GM12891 (cell line): ENCODE measurements at regions not wholly inside any gene's neighbourhood (a gene's known extent, or its start where the extent isn't known, plus 50 kb on each side); places are given as distances from the start of the nearest gene placed in this dataset.

Experiments used
- DNase-seq: peaks from one replicate; pipeline ENCODE4 v3.0.0; 2011; ENCODE audit warnings: low spot score; ENCODE audit not compliant: insufficient read length
- FAIRE-seq: peaks from 2 replicates; lab custom pipeline; 2011; peaks lifted over from hg19 to GRCh38; lab: Jason Lieb, UNC
- PAX5 ChIP-seq: IDR thresholded peaks from 2 replicates; pipeline ENCODE4 v1.6.1; 2011; ENCODE audit warnings: low read length, moderate library complexity, mild to moderate bottlenecking; ENCODE audit not compliant: insufficient read depth, severe bottlenecking
- POLR2A ChIP-seq: IDR thresholded peaks from 2 replicates; pipeline ENCODE4 v1.6.1; 2011; ENCODE audit warnings: low read depth, low read length, control low read depth
- POLR2AphosphoS5 ChIP-seq: IDR thresholded peaks from 2 replicates; pipeline ENCODE4 v1.6.1; 2011; ENCODE audit warnings: low read depth, low read length, control low read depth
- POU2F2 ChIP-seq: IDR thresholded peaks from 2 replicates; pipeline ENCODE4 v1.6.1; 2011; ENCODE audit warnings: low read depth, mild to moderate bottlenecking, control low read depth, low read length, moderate library complexity
- SPI1 ChIP-seq: IDR thresholded peaks from 2 replicates; pipeline ENCODE4 v1.6.1; 2011; ENCODE audit warnings: low read depth, low read length, control low read depth
- TAF1 ChIP-seq: IDR thresholded peaks from 2 replicates; pipeline ENCODE4 v1.6.1; 2011; ENCODE audit warnings: low read depth, low read length, control low read depth

DNA sequence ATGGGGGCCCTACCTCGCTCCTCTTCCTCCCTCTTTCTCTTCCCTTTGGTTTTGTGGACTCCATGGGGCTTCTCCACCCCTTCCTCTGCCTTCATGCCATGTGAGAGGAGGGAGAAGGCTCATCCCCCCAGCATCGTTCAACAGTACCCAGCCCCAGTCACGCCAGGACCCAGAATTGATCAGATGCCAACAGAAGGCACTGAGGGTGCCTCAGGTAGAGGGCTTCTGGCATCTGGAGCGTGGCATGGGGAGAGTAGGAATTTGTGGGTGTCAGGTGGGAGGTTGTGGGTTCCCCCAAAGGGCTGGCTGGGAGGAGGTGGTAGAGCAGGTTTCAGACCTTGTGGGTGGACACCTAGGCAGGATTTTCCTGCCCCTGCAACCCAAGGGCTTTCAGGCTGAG, 122.0 kb downstream of the TWIST2 start:
- TF ChIP-seq POLR2AphosphoS5 (no peak), POU2F2 (no peak), PAX5 (no peak), TAF1 (no peak), POLR2A (no peak), SPI1 (no peak)
- FAIRE-seq = no peak

DNA sequence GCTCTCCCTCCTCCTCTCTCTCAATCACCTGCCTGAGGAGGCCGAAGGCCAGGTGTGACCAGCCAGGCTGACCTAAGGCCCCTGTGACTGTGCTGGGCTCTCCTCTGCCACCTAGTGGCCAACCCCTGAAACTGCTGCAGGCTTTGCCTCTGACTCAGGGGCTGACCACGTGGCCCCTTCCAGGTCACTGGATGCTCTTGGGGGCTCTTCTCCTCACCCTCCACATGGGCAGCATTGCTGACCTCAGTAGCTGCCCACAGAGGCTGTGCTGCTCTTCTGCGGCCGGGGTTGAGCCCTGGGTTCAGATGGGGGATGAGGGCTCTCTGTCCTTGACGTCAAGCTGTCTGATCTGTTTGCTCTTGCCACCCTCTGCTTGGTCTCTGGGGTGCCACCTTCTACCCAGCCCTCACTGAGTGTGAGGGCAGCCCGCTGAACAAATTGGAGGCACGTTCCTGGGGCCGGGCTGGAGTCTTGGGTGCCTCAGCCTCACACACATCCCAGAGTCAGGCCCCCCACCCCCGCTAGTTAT, 122.7 kb downstream of the TWIST2 start:
- FAIRE-seq (peak; percentile 75), DNase-seq (peak; percentile 74)
- TF ChIP-seq POLR2A (no peak), POLR2AphosphoS5 (no peak), SPI1 (no peak), POU2F2 (no peak), TAF1 (no peak), PAX5 (no peak)

More for the DNA sequence above, 122.0 kb downstream of the TWIST2 start:
- no peak for DNase-seq

DNA sequence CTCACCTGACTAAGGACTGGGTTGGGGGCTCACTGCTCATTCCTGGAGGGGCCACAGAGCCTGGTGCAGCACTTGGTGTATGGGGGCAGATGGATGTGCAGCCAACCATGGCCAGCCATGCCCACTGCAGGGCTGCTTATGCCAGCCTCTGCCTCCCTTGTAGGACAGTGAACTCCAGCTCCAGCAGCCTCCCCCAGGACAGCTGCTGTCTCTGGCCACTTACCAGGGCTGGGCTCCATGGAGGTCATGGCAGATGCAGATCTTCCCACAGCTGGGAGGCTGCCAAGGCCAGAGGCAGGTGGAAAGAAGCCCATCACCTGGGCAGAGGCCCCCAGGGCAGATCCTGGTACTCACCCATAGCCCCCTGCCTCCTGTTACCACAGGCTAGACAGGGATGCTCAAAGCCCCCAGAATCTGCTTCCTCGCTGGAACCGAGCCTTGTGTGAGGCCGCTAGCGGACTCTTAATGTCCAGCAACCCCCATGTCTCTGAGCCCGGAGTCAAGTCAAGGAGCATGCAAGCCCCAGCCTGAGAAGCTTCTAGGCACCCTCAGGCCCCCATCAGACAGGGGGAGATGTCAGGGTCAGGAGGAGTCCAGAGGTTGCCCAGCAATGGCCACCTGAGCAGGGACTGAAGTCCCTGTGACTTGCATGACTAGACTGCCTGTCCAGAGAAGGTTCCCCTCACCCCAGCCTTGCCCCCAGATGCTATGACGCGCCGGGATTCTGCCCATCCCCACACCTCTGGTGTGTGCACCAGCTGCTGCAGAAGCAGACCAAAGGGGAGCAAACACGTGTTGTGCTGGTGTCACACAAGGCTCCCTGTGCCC, 123.6 kb downstream of the TWIST2 start:
- DNase-seq (no peak), FAIRE-seq (no peak)
- TF ChIP-seq POU2F2 = no peak
- TF ChIP-seq POLR2A = no peak
- no peak for TF ChIP-seq TAF1
- TF ChIP-seq POLR2AphosphoS5 = no peak
- TF ChIP-seq SPI1 = no peak

DNA sequence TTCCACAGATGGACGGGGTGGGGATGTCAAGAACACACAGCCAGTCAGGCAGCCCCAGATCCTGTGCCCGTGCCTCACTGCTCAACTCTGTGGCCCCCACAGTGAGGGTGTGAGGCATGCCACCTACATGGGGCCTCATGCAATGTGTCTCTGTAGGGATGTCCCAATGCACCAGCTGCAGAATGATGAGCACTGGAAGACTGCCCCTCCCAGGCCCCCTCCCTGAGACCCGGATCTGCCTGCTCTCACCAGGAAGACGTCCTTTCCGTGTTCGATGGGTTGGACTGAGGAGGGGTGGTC, 124.2 kb downstream of the TWIST2 start:
- FAIRE-seq = no peak
- TF ChIP-seq TAF1 (no peak), SPI1 (no peak), POU2F2 (no peak), PAX5 (no peak), POLR2AphosphoS5 (no peak), POLR2A (no peak)

DNA sequence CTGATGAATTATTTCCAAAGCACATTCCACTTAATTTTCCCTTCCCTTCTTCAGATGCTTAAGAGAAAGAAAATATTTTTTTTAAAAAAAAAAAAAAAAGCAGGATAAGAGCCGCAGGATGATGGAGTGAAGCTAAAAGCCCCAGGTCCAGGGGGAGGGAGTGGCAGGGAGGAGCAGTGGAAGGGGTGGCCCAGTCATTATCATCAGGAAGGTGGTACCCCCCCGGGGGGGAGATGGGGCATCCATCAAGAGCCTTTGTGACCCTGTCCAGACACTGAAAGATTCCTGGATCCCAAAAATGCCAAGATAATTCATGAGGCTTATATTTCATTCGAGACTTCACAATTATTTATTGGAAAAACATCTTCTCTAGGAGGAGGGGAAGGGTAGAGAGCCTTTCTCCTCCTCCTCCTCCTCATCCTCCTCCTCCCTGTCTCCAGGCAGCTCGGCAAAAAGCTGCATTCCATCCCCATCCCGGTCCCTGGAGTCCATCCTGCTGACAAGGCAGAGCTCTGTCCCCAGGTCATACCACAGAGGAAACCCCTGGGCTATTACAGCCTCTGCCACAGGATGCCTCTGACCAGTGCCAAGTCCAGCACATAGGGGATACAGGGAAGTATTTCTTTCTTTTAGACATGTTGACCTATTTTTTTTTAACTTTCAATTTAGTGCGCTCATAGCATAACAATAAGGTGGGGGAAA, 125.3 kb downstream of the TWIST2 start:
- FAIRE-seq (no peak), DNase-seq (no peak)
- TF ChIP-seq PAX5 = no peak
- TF ChIP-seq POLR2A = no peak
- no peak for TF ChIP-seq TAF1
- TF ChIP-seq SPI1 = no peak
- no peak for TF ChIP-seq POLR2AphosphoS5
- TF ChIP-seq POU2F2 = no peak

More for the DNA sequence above, 124.2 kb downstream of the TWIST2 start:
- no peak for DNase-seq

DNA sequence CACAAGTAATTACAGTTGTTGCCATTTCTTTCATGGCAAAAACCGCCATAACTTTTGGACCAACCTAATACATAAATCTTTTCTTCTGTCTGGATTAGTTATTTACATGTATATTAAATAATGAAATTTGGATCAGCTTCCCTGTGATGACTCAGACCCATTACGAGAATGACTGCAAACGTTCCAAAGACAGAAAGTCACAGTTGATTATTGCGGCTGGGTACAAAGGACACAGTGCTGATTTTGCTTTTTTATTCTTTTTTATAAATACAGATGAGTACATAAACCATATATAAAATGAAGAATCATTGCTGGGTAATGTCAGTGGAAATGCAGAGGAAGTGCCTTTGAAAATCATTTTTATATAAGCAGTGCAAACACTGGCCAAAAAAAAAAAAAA, 126.2 kb downstream of the TWIST2 start:
- FAIRE-seq (no peak), DNase-seq (no peak)
- TF ChIP-seq TAF1 = no peak
- no peak for TF ChIP-seq POLR2AphosphoS5
- TF ChIP-seq SPI1 = no peak
- TF ChIP-seq POU2F2 = no peak
- TF ChIP-seq PAX5 = no peak
- no peak for TF ChIP-seq POLR2A

DNA sequence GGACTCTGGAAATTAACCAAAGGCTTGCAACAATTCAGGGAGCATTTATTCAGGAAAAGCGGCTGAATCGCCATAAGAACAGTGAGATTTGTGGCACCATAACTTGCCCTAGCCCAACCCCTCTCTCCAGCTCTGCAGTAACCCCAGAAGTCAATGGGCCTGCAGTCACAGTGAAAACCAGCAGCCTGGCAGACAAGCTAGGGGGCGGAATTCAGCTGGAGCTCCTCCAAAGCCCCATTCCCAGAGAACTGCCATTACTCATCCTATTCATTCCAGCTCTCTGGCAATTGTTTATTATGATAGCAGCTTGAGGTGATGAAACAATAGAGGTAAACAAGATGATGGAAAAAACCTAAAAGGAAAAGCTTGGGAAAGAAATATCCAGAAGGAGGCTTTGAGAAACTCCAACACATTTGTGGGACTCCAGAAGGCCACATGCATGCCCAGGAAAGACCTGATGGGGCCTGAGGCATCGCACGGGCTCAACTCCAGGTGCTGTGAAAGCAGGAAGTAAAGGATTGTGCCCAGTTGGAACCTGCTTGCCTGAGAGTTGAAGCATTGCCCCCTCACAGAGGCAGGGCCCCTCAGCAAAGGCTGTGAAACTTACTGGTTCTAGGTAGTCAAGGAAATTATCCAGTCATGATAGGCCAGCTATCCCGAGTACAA, 126.7 kb downstream of the TWIST2 start:
- FAIRE-seq (no peak), DNase-seq (no peak)
- TF ChIP-seq TAF1 = no peak

DNA sequence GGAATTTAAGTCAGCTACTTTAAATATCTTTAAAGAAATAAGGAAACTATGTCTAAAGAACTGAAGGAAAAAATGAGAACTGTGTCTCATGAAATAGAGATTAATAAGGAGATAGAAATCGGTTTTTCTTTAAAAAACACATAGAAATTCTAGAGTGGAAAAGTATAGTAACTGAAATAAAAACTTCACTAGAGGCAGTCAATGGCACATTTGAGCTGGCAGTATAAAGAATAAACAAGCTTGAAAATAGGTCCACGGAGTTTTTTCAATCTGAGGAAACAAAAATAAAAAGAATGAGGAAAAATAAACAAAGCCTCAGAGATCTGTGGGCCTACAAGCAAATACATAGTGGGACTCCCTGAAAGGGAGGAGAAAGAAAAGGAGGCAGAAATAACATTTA, 127.5 kb downstream of the TWIST2 start:
- no peak for TF ChIP-seq POLR2A
- TF ChIP-seq SPI1 = no peak
- TF ChIP-seq POU2F2 = no peak
- TF ChIP-seq TAF1 = no peak
- TF ChIP-seq PAX5 = no peak
- TF ChIP-seq POLR2AphosphoS5 = no peak
- FAIRE-seq = no peak

DNA sequence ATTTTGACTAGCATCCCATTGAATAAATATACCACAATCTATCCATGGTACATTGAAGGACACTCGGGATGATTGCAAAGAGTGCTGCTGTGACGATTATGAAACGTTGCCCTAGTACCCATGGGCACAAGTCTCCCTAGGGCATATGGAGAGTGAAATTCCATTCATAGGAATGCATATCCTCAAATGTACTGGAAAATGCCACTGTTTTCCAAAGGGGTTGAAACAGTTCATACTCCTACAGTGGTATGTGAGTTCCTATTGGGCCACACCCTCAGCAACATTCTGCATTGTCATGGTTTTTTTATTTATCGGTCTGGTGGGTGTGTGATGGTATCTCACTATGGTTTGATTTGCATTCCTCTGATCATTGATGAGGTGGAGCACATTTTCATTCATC, 130.6 kb downstream of the TWIST2 start:
- DNase-seq (no peak), FAIRE-seq (no peak)
- TF ChIP-seq POLR2AphosphoS5 (no peak), POLR2A (no peak), SPI1 (no peak), PAX5 (no peak), TAF1 (no peak), POU2F2 (no peak)

More for the DNA sequence above, 127.5 kb downstream of the TWIST2 start:
- no peak for DNase-seq
